Suprapubic skin (tissue), 3 donors: ENCODE measurements at regions not wholly inside any gene's neighbourhood (a gene's known extent, or its start where the extent isn't known, plus 50 kb on each side); places are given as distances from the start of the nearest gene placed in this dataset.

Source experiments
- CTCF ChIP-seq, 2 donors: fragments of 200-600 bp in 1 of 2; fragments of 450-650 bp in 1 of 2; sonication (generic) in 1 of 2; IDR thresholded peaks; one replicate each; pipeline ENCODE4 v1.5.1; 2016 to 2019; ENCODE audit warnings: antibody characterized with exemption in 2 of 2, mild to moderate bottlenecking in 1 of 2, moderate library complexity in 1 of 2
- EP300 ChIP-seq: sonication (generic); formaldehyde crosslinking; IDR thresholded peaks from one replicate; pipeline ENCODE4 v1.6.1; 2017; ENCODE audit warnings: antibody characterized with exemption
- POLR2A ChIP-seq, 2 donors: fragments of 450-650 bp; IDR thresholded peaks; one replicate each; pipeline ENCODE4 v1.6.1; 2017; ENCODE audit warnings: antibody characterized with exemption in 2 of 2, mild to moderate bottlenecking in 2 of 2, moderate library complexity in 2 of 2

DNA sequence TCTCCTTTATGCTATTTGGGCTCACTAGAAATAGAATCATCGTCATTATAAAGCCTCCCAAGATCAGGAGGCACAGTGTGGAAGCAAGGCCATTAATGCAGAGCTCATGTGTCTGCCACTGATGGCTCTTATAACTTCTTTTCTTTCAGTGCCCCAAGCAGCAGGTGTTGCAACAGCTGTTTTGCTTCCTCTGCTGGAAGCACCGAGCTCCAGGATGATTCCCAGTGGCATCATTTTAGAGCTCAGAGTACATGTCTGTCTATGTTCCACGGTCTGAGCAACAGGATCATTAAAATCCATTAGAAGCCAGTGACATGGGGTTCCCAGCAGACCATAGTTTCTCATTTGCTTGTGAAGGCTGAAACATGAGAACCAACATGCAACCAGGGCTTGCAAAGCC, 803.0 kb upstream of the FAT3 start:
- TF ChIP-seq CTCF (IDR thresholded peaks at IDR 0.05) (no peak), POLR2A (IDR thresholded peaks at IDR 0.05) (no peak), EP300 (no peak)
